Brain microvascular endothelial cell (primary cell): ENCODE measurements at regions not wholly inside any gene's neighbourhood (a gene's known extent, or its start where the extent isn't known, plus 50 kb on each side); places are given as distances from the start of the nearest gene placed in this dataset.

Source experiments
- DNase-seq: peaks from one replicate; pipeline ENCODE4 v3.0.0-alpha.2; 2020
- H3K27ac ChIP-seq: fragments of 250-450 bp; sonication (Bioruptor Pico); 2 replicates; pipeline ENCODE4 v1.5.1; 2020; ENCODE audit warnings: mild to moderate bottlenecking, moderate library complexity
- H3K27me3 ChIP-seq: fragments of 250-450 bp; sonication (Bioruptor Pico); replicated peaks from 2 replicates; pipeline ENCODE4 v1.5.1; 2020; ENCODE audit warnings: mild to moderate bottlenecking
- H3K36me3 ChIP-seq: fragments of 250-450 bp; sonication (Bioruptor Pico); replicated peaks from 2 replicates; pipeline ENCODE4 v1.5.1; 2020; ENCODE audit warnings: mild to moderate bottlenecking
- H3K4me3 ChIP-seq: 2 replicates; pipeline ENCODE4 v1.5.1; 2011; ENCODE audit warnings: low read depth, mild to moderate bottlenecking, control low read depth, low read length, moderate library complexity
- CTCF ChIP-seq: IDR thresholded peaks from 2 replicates; pipeline ENCODE4 v1.5.1; 2011; ENCODE audit warnings: low read depth, mild to moderate bottlenecking, moderate library complexity, low read length, control low read depth, inconsistent platforms; ENCODE audit errors: missing control alignments
- in situ Hi-C: cut with HindIII; loops from 2 replicates; pipeline ENCODE4 v1.10.0; 2017; ENCODE audit warnings: low sequenced_read_pairs, low pct_ligation_motif_present

- no peak for TF ChIP-seq CTCF
- Histone ChIP-seq H3K36me3 (no peaks in the 10 kb centered on the region), H3K4me3 (no peak overlapping the region), H3K27me3 (no peaks in the 10 kb centered on the region), H3K27ac (no peak overlapping the region)
- in situ Hi-C loops = no loop called here
- no peak for DNase-seq
These were observed 288.6 kb upstream of the PWP1 start for GRCh38 chr12:107396991-107397390.

GRCh38 chr12:107397890-107398500 is 287.6 kb upstream of the PWP1 start:
- Histone ChIP-seq H3K4me3 (no peak overlapping the region), H3K36me3 (no peaks in the 10 kb centered on the region), H3K27me3 (no peaks in the 10 kb centered on the region), H3K27ac (no peak overlapping the region)
- no peak for TF ChIP-seq CTCF
- DNase-seq = no peak
- in situ Hi-C loops = no loop called here

- DNase-seq = peak; percentile 23
- Histone ChIP-seq H3K27me3 (no peaks in the 10 kb centered on the region), H3K4me3 (no peak overlapping the region), H3K27ac (no peak overlapping the region), H3K36me3 (no peaks in the 10 kb centered on the region)
- no peak for TF ChIP-seq CTCF
- in situ Hi-C loops = no loop called here
These were observed 286.6 kb upstream of the PWP1 start for GRCh38 chr12:107399046-107399445.

GRCh38 chr12:107400686-107401447 is 284.7 kb upstream of the PWP1 start:
- peak; percentile 59 for DNase-seq

GRCh38 chr12:107402041-107403022 is 283.3 kb upstream of the PWP1 start:
- H3K27me3 ChIP-seq = no peaks in the 10 kb centered on the region
- DNase-seq = peak; percentile 80
- H3K4me3 ChIP-seq = no peak overlapping the region
- no peaks in the 10 kb centered on the region for H3K36me3 ChIP-seq
- peak; percentile 90 for TF ChIP-seq CTCF
- H3K27ac ChIP-seq = no peak overlapping the region
- in situ Hi-C loops = no loop called here

More at GRCh38 chr12:107400686-107401447, 284.7 kb upstream of the PWP1 start:
- Histone ChIP-seq H3K36me3 (no peaks in the 10 kb centered on the region), H3K4me3 (no peak overlapping the region), H3K27ac (no peak overlapping the region), H3K27me3 (no peaks in the 10 kb centered on the region)
- in situ Hi-C loops = no loop called here
- no peak for TF ChIP-seq CTCF
